ENCODE measurements at regions not wholly inside any gene's neighbourhood (a gene's known extent, or its start where the extent isn't known, plus 50 kb on each side); places are given as distances from the start of the nearest gene placed in this dataset.

- WGBS (ENCODE audit: insufficient coverage, insufficient read length): no CpG with 5 or more reads among the region's 4 CpGs
- H3K36me3 ChIP-seq (ENCODE audit: control insufficient read depth, insufficient read depth, low read length): no peaks in the 10 kb centered on the region
Observed at GRCh38 chr2:126748188-126748760, 92.3 kb downstream of the GYPC start.

GRCh38 chr2:126748929-126749518 lies 93.1 kb downstream of the GYPC start:
- WGBS (ENCODE audit: insufficient coverage, insufficient read length): no CpG with 5 or more reads among the region's 9 CpGs
- no peak for DNase-seq (ENCODE audit: low read depth, low spot score)
- Histone ChIP-seq H3K4me1 (ENCODE audit: control insufficient read depth, insufficient read depth, low read length) (no peaks in the 10 kb centered on the region), H3K27me3 (ENCODE audit: control insufficient read depth, insufficient read depth, low read length) (no peaks in the 10 kb centered on the region), H3K36me3 (ENCODE audit: control insufficient read depth, insufficient read depth, low read length) (no peaks in the 10 kb centered on the region), H3K27ac (ENCODE audit: low read length) (no peak overlapping the region), H3K4me3 (ENCODE audit: low read length) (no peak overlapping the region), H3K9me3 (ENCODE audit: control insufficient read depth, insufficient read depth, low read length) (no peaks in the 10 kb centered on the region)

More at GRCh38 chr2:126748188-126748760, 92.3 kb downstream of the GYPC start:
- Histone ChIP-seq H3K27ac (ENCODE audit: low read length) (no peak overlapping the region), H3K4me1 (ENCODE audit: control insufficient read depth, insufficient read depth, low read length) (no peaks in the 10 kb centered on the region), H3K27me3 (ENCODE audit: control insufficient read depth, insufficient read depth, low read length) (no peaks in the 10 kb centered on the region), H3K4me3 (ENCODE audit: low read length) (no peak overlapping the region), H3K9me3 (ENCODE audit: control insufficient read depth, insufficient read depth, low read length) (no peaks in the 10 kb centered on the region)
- no peak for DNase-seq (ENCODE audit: low read depth, low spot score)

DNA sequence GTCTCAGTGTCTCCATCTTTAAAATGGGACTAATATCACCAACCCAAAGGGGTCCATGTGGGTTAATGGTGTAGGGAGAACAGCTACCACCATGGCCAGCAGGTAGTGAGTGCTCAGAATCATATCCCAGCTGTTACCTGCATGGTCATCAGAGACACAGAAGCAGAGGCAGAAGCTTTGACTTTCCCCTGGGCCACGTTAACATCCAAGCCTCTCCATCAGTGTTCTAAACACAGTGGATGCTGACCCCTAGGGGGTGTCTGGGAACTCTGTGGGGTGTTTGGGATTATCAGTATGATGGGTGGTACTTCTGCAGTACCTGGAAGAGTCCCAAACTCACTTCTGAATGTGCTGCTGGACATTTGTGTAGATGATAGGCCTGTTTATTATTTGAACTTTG lies 93.6 kb downstream of the GYPC start:
- no peak overlapping the region for H3K4me3 ChIP-seq (ENCODE audit: low read length)
- H3K27ac ChIP-seq (ENCODE audit: low read length): no peak overlapping the region
- no peaks in the 10 kb centered on the region; the same call in 1 of the 2 replicates for H3K27me3 ChIP-seq (ENCODE audit: control insufficient read depth, insufficient read depth, low read length)
- H3K9me3 ChIP-seq (ENCODE audit: control insufficient read depth, insufficient read depth, low read length): no peaks in the 10 kb centered on the region
- DNase-seq (ENCODE audit: low read depth, low spot score): no peak
- no peaks in the 10 kb centered on the region for H3K36me3 ChIP-seq (ENCODE audit: control insufficient read depth, insufficient read depth, low read length)
- peaks cover 1% of the 10 kb centered on the region; the same call in 1 of the 2 replicates for H3K4me1 ChIP-seq (ENCODE audit: control insufficient read depth, insufficient read depth, low read length)
- WGBS (ENCODE audit: insufficient coverage, insufficient read length): no CpG with 5 or more reads among the region's 1 CpG

DNA sequence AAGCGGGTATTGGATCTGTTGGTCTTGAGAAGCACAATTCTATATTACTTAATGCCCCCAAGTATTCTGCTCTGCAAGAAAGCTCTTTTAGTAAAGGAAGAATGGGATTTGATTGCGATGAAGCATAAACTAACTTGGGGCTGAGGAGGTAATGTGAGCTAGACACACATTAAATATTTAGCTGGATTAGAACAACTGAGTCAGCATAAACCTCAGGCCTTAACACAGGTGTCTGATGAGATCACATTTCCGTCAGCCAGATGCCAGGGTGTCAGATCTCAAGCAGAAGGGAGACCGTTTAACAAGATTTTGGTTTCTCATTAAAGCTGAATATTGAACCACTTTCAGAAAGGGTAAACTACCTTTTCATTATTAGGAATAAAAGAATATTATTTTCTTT lies 94.5 kb downstream of the GYPC start:
- Histone ChIP-seq H3K27me3 (ENCODE audit: control insufficient read depth, insufficient read depth, low read length) (no peaks in the 10 kb centered on the region; the same call in 1 of the 2 replicates), H3K4me3 (ENCODE audit: low read length) (no peak overlapping the region), H3K4me1 (ENCODE audit: control insufficient read depth, insufficient read depth, low read length) (peaks cover 1% of the 10 kb centered on the region; the same call in 1 of the 2 replicates), H3K9me3 (ENCODE audit: control insufficient read depth, insufficient read depth, low read length) (no peaks in the 10 kb centered on the region), H3K27ac (ENCODE audit: low read length) (no peak overlapping the region), H3K36me3 (ENCODE audit: control insufficient read depth, insufficient read depth, low read length) (no peaks in the 10 kb centered on the region)
- no CpG with 5 or more reads among the region's 4 CpGs for WGBS (ENCODE audit: insufficient coverage, insufficient read length)
- no peak for DNase-seq (ENCODE audit: low read depth, low spot score)

- no peak for DNase-seq (ENCODE audit: low read depth, low spot score)
- Histone ChIP-seq H3K9me3 (ENCODE audit: control insufficient read depth, insufficient read depth, low read length) (no peaks in the 10 kb centered on the region), H3K4me1 (ENCODE audit: control insufficient read depth, insufficient read depth, low read length) (peaks cover 1% of the 10 kb centered on the region; the same call in 1 of the 2 replicates), H3K36me3 (ENCODE audit: control insufficient read depth, insufficient read depth, low read length) (no peaks in the 10 kb centered on the region), H3K27ac (ENCODE audit: low read length) (no peak overlapping the region), H3K4me3 (ENCODE audit: low read length) (no peak overlapping the region), H3K27me3 (ENCODE audit: control insufficient read depth, insufficient read depth, low read length) (no peaks in the 10 kb centered on the region; the same call in 1 of the 2 replicates)
- no CpG with 5 or more reads among the region's 4 CpGs for WGBS (ENCODE audit: insufficient coverage, insufficient read length)
Observed at GRCh38 chr2:126751477-126751876, 95.5 kb downstream of the GYPC start.

DNA sequence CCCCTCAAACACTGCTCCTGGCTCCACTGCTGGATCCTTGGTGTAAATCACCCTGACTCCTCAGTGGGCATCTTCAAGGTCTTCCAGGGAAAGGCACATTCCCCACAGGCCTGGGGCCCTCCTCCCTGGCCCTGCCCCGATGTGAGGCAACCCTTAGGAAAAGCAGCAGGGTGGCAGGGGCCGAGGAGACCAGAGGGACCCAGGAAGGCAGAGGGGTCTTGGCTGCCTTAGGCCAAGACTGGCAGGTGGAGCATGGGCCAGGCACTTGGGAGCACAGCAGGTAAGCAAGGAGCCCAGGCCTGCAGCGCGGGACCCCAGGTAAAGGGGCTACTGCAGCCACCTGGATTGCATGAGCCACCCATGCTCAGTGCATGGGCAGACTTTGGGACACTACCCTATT lies 96.9 kb downstream of the GYPC start:
- no peak for DNase-seq (ENCODE audit: low read depth, low spot score)
- no peaks in the 10 kb centered on the region for H3K36me3 ChIP-seq (ENCODE audit: control insufficient read depth, insufficient read depth, low read length)
- H3K27ac ChIP-seq (ENCODE audit: low read length): no peak overlapping the region
- H3K4me1 ChIP-seq (ENCODE audit: control insufficient read depth, insufficient read depth, low read length): peaks cover 1% of the 10 kb centered on the region; the same call in 1 of the 2 replicates
- H3K9me3 ChIP-seq (ENCODE audit: control insufficient read depth, insufficient read depth, low read length): no peaks in the 10 kb centered on the region
- no peaks in the 10 kb centered on the region; the same call in 1 of the 2 replicates for H3K27me3 ChIP-seq (ENCODE audit: control insufficient read depth, insufficient read depth, low read length)
- H3K4me3 ChIP-seq (ENCODE audit: low read length): no peak overlapping the region
- WGBS (ENCODE audit: insufficient coverage, insufficient read length): no CpG with 5 or more reads among the region's 4 CpGs

GRCh38 chr2:126753501-126754212 lies 97.7 kb downstream of the GYPC start:
- no peaks in the 10 kb centered on the region for H3K9me3 ChIP-seq (ENCODE audit: control insufficient read depth, insufficient read depth, low read length)
- no peak overlapping the region for H3K27ac ChIP-seq (ENCODE audit: low read length)
- no peaks in the 10 kb centered on the region; the same call in 1 of the 2 replicates for H3K27me3 ChIP-seq (ENCODE audit: control insufficient read depth, insufficient read depth, low read length)
- H3K36me3 ChIP-seq (ENCODE audit: control insufficient read depth, insufficient read depth, low read length): no peaks in the 10 kb centered on the region
- no CpG with 5 or more reads among the region's 11 CpGs for WGBS (ENCODE audit: insufficient coverage, insufficient read length)
- no peak overlapping the region for H3K4me3 ChIP-seq (ENCODE audit: low read length)
- DNase-seq (ENCODE audit: low read depth, low spot score): no peak
- H3K4me1 ChIP-seq (ENCODE audit: control insufficient read depth, insufficient read depth, low read length): peaks cover 3% of the 10 kb centered on the region; the same call in 1 of the 2 replicates

DNA sequence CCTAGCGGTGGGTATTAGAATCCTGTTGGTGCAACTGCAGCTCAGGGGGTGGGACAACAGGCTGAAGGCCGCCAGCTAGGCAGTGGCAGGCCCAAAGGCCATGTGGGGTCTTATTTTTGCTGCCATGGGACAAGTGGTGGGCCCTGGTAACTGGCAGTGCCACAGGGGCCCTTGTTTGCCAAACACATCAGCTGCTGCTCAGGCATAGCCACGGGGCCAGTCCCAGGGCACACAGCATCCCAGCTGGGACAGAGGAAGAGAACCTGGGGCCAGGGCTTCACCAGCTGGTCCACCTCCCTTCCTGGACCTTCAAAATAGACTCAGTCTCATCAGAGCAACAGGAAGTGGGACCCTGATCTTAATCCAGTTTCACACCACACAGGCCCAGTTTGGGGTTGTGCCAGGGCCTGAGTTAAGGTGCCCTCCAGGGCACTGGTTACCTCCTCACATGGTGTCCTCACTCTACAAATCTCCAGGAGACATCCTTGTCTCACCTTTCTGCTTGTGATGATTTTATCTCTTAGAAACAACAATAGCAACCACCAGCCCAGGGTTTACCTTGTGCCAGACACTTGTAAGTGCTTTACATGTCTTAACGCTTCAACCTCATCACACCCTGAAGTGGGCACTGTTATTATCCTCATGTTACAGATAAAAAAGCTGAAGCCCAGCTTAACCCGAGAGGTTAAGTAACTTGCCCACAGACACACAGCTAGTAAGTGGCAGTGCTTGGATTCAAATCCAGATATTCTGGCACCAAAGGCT lies 98.5 kb downstream of the GYPC start:
- Histone ChIP-seq H3K27ac (ENCODE audit: low read length) (no peak overlapping the region), H3K9me3 (ENCODE audit: control insufficient read depth, insufficient read depth, low read length) (no peaks in the 10 kb centered on the region), H3K36me3 (ENCODE audit: control insufficient read depth, insufficient read depth, low read length) (no peaks in the 10 kb centered on the region), H3K4me3 (ENCODE audit: low read length) (no peak overlapping the region), H3K4me1 (ENCODE audit: control insufficient read depth, insufficient read depth, low read length) (peaks cover 5% of the 10 kb centered on the region), H3K27me3 (ENCODE audit: control insufficient read depth, insufficient read depth, low read length) (no peaks in the 10 kb centered on the region; the same call in 1 of the 2 replicates)
- DNase-seq (ENCODE audit: low read depth, low spot score): no peak
- no CpG with 5 or more reads among the region's 5 CpGs for whole genome bisulfite sequencing (ENCODE audit: insufficient coverage, insufficient read length)

GRCh38 chr2:126756125-126756524 lies 100.2 kb downstream of the GYPC start:
- WGBS (ENCODE audit: insufficient coverage, insufficient read length): no CpG with 5 or more reads among the region's 1 CpG
- Histone ChIP-seq H3K4me3 (ENCODE audit: low read length) (no peak overlapping the region), H3K36me3 (ENCODE audit: control insufficient read depth, insufficient read depth, low read length) (no peaks in the 10 kb centered on the region), H3K4me1 (ENCODE audit: control insufficient read depth, insufficient read depth, low read length) (peaks cover 5% of the 10 kb centered on the region), H3K27ac (ENCODE audit: low read length) (no peak overlapping the region), H3K9me3 (ENCODE audit: control insufficient read depth, insufficient read depth, low read length) (no peaks in the 10 kb centered on the region), H3K27me3 (ENCODE audit: control insufficient read depth, insufficient read depth, low read length) (no peaks in the 10 kb centered on the region; the same call in 1 of the 2 replicates)
- no peak for DNase-seq (ENCODE audit: low read depth, low spot score)

Measured in iPS DF 6.9 (cell line).